SK-N-SH treated with all-trans-retinoic acid at 6 μM for 48 hours (cell line): ENCODE measurements at regions not wholly inside any gene's neighbourhood (a gene's known extent, or its start where the extent isn't known, plus 50 kb on each side); places are given as distances from the start of the nearest gene placed in this dataset.

Source experiments
- GLIS3 ChIP-seq: fragments of 250-450 bp; sonication (Bioruptor Pico); IDR thresholded peaks from 2 replicates; pipeline ENCODE4 v1.5.0; 2020; ENCODE audit warnings: mild to moderate bottlenecking, moderate library complexity
- TOX ChIP-seq: fragments of 250-450 bp; sonication (Bioruptor Pico); IDR thresholded peaks from 2 replicates; pipeline ENCODE4 v1.8.0; 2021; ENCODE audit warnings: mild to moderate bottlenecking, moderate library complexity, borderline replicate concordance
- TF ChIP-seq, protein P1 (sequence below): fragments of 250-450 bp; sonication (Bioruptor Pico); IDR thresholded peaks from 2 replicates; pipeline ENCODE4 v1.5.0; 2020; ENCODE audit warnings: mild to moderate bottlenecking, moderate library complexity

DNA sequence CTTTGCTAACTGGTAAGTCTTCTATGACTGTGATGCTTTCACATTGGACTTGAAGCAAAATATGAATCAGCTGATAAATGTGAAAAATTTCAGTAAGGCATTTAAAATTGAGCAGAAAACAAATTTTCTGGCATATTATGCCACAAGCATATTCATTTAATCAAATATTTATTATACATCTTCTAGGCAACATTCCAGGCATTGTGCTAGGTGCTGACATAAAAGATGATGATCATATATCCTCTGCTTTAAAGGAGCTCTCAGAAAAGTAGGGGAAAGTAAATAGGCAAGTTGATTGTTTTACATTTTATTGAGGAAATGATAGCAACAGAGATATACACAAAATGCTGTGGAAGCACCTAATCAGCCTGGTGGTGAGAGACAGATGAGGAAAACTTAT lies 248.9 kb downstream of the SLC16A7 start:
- TF ChIP-seq, protein P1, sequence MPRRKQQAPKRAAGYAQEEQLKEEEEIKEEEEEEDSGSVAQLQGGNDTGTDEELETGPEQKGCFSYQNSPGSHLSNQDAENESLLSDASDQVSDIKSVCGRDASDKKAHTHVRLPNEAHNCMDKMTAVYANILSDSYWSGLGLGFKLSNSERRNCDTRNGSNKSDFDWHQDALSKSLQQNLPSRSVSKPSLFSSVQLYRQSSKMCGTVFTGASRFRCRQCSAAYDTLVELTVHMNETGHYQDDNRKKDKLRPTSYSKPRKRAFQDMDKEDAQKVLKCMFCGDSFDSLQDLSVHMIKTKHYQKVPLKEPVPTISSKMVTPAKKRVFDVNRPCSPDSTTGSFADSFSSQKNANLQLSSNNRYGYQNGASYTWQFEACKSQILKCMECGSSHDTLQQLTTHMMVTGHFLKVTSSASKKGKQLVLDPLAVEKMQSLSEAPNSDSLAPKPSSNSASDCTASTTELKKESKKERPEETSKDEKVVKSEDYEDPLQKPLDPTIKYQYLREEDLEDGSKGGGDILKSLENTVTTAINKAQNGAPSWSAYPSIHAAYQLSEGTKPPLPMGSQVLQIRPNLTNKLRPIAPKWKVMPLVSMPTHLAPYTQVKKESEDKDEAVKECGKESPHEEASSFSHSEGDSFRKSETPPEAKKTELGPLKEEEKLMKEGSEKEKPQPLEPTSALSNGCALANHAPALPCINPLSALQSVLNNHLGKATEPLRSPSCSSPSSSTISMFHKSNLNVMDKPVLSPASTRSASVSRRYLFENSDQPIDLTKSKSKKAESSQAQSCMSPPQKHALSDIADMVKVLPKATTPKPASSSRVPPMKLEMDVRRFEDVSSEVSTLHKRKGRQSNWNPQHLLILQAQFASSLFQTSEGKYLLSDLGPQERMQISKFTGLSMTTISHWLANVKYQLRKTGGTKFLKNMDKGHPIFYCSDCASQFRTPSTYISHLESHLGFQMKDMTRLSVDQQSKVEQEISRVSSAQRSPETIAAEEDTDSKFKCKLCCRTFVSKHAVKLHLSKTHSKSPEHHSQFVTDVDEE (CRISPR knock-in tag): no peak
- TF ChIP-seq TOX (CRISPR knock-in tag): no peak
- TF ChIP-seq GLIS3: no peak
